H54 (cell line): ENCODE measurements at regions not wholly inside any gene's neighbourhood (a gene's known extent, or its start where the extent isn't known, plus 50 kb on each side); places are given as distances from the start of the nearest gene placed in this dataset.

Experiments used
- DNase-seq: peaks from one replicate; pipeline ENCODE4 v3.0.0; 2011; ENCODE audit warnings: low spot score, mixed read lengths; ENCODE audit not compliant: insufficient read length
- FAIRE-seq: peaks from 3 replicates; lab custom pipeline; 2011; peaks lifted over from hg19 to GRCh38; lab: Jason Lieb, UNC
- POLR2A ChIP-seq: IDR thresholded peaks from 2 replicates; pipeline ENCODE4 v1.6.1; 2011; ENCODE audit warnings: low read depth, mild to moderate bottlenecking, low read length

DNA sequence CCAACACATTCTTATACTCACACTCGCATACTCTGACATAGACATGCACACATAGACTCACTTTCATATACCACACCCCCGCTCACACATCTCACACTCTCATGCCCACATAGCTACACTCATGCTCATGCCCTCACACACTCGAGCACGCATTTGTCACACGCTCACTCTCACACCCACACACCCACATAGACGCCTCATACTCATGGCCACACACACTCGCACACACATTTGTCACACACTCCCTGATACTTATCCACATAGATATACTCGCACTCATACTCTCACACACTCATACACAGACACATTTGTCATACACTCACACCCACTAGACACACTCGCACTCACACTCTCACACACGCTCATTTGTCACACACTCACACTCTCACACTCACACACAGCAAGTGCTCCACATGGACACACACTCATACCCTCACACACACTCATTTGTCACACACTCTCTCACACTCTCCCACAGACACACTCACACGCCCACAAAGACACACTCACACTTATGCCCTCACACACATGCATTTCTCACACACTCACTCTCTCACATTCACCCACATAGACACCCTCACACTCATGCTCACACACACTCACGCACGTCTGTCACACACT lies 50.9 kb downstream of the TNP1 start:
- TF ChIP-seq POLR2A, result no peak
- no peak for DNase-seq
- no peak for FAIRE-seq

DNA sequence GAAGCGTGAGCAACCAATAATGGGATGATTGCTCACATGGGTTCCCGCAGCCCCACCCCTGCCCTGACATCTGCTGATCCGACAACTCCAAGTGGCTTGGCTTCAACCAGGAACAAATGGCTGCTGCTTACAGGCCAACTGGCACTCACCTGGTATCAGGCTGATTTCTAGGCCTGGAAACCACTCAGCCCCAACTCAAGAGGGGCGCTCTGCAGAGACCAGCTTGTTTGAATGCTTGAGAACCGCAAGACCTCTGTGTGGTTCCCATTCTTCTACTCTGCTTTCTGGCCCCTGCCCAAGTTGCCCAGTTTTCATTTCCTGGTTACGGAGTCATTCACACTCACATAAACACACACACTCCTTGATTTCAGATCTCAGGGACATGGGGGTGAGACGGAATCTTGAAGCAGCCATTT lies 52.0 kb downstream of the TNP1 start:
- no peak for DNase-seq
- no peak for TF ChIP-seq POLR2A
- FAIRE-seq, result no peak

DNA sequence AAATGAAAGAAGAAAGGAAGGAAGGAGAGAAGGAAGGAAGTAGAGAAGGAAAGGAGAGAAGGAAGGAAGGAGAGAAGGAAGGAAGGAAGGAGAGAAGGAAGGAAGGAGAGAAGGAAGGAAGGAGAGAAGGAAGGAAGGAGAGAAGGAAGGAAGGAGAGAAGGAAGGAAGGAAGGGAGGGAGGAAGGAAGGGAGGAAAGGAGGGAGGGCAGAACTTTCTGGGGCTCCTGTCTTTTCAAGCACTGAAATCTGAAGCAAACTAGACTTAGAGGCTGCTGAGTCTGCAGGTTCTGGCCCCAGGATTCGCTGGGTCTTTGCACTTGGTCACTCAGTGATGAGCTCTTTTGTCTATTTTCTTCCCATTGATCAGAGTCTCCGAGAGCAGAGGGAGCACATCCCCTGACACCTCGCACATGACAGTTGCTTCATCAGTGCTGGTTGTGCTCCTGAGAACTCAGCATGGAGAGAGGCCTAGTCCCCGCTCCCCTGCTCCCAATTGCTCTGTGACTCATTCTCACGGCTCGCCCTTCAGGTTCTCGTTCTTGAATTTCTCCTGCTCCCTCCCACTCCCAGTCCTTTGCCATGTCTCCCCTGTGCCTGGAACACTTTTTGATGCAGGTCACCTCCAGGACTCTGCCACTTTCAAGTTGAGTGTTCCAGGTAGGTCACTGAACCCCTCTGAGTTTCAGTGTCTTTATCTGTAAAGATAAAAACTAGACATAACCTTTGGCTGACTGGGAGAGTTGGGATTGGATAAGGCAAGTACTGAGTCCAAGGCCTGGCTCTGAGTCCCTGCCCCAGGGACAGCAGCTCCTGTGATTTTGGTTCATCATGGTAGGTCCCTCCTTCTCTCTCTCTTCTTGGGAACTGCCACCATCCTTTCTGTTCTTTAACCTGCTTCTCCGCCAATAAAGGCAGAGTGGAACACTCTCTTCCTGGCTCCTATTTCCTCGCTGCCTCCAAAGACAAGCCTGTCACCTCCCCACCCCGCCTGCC lies 55.2 kb downstream of the TNP1 start:
- TF ChIP-seq POLR2A, result no peak
- DNase-seq (no peak), FAIRE-seq (no peak)

DNA sequence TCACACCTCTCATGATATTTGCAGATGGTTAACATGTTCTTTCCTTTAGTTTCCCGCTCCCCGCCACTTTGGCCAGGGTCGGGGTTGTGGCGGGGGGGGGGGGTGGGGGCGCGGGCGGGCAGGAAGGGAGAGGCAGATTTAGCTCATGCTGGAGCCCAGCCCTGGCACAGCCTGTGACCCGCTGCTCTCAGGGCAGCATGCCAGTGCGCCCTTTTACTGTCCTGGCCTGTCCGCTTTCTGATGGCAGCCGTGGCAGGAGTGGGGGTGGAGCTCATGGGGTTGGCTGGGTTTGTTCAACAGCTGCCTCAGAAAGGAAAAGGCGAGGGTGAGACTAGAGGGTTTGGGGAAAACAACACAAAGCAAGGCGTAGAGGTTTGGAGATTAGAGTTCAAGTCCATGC lies 56.1 kb downstream of the TNP1 start:
- DNase-seq (no peak), FAIRE-seq (no peak)
- TF ChIP-seq POLR2A, result no peak

DNA sequence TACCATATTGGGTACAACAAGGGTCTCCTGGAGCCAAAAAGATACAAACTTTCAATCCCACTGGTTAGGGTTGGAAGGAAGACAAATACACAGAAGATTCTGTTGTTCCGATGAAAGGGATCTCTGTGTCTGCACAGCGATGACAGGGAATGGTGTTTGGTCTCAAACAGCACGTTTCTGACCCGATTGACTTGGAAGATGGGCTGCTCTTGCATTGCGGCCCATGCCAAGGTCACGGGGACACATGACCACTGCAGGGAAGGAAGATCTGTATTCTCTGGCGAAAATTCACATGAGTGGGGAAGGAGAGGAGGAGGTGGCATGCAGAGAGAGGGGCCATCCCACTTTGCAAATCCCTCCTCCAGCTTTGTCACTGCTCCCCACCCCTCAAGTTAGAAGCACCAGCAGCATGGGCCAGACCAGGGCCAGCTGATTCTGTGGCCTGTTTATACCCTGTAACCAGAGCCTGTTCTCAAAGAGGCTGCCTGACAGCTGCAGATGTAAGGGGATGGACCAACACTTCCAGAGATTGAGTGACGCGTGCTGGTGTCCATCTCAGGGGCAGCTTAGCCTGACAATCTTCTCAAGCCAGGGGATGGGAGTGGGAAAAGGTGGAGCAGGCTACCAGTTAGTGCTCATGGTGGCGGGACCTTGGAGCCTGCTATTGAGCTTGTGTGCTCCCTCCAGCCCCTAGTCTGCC lies 57.2 kb downstream of the TNP1 start:
- FAIRE-seq (no peak), DNase-seq (no peak)
- TF ChIP-seq POLR2A, result no peak

DNA sequence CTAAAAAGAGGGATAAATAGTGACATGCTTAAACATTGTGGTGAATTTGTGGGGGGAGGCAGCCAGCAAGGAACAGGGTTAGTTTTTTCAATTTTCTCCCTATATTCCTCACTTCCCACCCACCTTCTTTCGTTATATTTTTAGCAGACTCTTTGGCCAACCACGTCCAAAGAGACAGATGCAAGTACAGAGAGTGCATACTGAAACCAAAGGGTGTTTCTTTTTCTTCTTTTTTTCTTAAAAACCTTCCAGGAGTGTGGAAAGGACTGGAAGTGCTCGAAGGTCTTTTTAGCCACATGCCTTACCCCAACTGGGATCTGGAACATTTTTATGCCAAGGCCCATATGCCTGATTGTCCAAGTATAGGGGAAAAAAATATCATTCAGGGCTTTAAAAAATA lies 59.0 kb downstream of the TNP1 start:
- TF ChIP-seq POLR2A, result no peak
- no peak for DNase-seq
- no peak for FAIRE-seq

DNA sequence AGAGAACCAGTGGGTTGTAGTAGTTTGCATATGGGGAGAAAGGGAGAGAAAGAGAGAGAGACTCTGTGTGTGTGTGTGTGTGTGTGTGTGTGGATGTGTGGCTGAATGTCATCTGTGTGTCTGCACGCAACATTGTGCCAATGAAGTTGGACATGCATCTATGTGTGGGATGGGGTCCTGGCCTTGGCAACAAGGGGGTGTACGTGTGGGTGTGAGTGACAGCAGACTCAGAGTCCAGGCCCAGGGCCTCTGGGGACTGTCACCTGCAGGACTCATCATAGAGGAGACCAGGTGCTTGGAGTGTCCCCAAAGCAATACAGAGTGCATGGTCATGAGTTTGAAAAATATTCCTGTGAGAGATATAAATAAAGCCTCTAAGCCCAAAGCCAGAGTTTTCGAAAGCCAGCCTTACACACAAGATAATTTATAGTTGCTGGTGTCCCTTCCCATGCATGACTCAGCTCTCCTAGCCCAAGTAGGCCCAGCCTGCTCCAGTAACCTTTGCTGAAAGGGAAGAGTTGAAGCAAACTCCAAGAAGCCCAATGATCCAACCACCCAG lies 59.9 kb downstream of the TNP1 start:
- FAIRE-seq (no peak), DNase-seq (peak; percentile 23)
- no peak for TF ChIP-seq POLR2A

DNA sequence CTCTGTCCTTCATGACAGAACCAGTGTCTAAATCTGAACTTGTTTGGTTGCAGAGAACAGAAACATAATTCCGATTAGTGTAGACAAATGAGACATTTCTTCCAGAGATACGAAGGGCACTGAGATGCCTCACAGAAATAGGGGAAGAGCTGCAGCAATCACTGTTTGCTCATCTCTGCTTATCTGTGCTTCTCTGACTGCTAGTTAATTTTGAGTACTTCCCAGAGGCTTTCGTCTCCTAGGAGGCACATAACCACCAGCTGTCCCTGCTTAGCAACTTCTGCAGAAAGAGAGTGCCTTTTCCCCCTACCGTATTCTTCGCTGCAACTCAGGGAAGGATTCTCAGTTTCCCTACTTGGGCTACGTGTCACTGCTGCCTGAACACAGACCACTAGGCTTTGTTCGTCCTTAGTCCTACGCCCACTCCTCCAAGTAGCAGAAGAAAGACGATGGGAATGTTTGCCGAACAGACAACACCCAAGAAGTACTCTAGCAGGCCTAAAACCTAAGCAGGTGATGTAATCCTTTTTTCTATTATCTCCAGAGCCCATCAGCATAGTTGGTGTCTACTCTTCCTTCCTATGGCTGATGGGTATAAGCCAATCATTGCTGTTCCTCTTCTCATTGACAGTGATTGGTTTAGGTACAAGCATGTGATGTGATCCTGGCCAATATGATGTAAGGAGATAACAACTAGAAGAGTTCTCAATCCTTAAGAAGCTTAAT lies 63.6 kb downstream of the TNP1 start:
- no peak for TF ChIP-seq POLR2A
- FAIRE-seq, result no peak

DNA sequence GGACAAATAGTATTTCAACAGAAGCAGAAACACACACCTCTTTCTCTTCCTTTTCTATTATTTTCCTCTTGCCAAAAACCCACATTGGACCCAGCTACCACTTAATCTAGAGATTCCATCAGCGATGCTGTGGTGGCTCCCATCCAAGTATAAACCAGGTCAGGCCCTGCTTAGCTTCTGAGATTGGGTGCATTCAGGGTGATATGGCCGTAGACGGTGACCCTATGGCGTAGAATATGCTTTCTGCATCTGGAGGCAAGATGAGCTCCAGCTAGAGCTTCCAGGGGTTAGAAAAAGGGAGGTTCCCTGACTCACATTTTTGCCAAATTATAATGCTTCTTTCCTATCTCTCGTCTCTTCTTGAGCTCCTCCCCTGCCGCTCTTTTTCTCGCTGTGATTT lies 66.5 kb downstream of the TNP1 start:
- FAIRE-seq (no peak), DNase-seq (no peak)
- TF ChIP-seq POLR2A, result no peak

More for the DNA sequence above, 63.6 kb downstream of the TNP1 start:
- no peak for DNase-seq

DNA sequence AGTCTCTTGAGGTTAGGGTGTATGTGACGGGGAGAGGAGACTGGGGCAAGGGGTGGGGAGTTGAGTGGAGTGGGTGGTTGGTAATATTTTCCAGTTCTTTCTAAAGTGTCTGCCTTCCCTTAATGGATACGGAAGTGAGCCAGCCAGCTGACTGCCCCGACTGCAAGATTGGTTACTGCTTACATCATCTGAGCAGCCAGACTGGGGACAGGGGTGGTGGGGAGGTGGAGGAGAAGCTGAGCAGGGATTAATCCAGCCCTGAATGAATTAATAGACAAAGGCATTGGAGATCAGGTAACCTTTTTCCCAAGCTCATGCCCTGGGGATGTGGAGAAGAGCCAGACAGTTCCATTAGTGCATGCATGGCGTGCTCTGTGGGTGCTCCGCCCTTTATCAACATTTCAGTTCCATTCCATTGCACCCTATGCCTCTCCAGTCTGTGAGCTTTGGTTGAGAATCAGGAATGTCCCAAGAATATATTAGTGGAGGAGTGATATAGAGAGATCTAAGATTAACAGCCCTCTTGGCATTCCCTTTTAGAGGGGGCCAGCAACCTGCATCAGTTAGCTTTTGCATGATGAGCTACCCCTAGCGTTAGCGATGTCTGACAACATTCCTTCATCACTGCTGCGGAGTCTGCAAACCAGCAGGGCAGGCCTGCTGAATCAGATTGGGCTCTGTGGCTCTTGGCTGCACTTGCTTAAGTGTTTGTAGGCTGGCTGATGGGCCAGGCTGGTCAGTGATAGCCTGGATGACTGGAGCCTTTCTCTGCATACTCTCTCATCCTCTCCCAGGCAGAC lies 67.4 kb downstream of the TNP1 start:
- TF ChIP-seq POLR2A, result no peak
- no peak for DNase-seq
- no peak for FAIRE-seq

DNA sequence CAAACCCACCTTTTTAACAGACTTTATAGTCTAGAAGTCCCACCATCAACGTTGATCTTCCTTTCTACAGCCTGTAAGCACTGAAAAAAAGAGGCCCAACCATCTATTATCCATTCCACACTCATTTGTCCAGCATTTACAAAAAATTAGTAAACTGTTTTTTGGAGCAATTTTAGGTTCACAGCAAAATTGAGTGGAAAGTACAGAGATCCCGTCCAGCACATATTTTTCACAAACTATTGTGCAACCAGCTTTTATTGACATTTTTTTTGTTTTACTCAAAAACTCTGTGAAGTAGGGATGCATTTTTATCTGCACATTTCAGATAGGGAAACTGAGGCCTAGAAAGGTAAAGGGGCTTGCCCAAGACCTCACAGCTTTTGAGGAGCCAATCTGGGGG lies 68.6 kb downstream of the TNP1 start:
- FAIRE-seq (no peak), DNase-seq (no peak)
- no peak for TF ChIP-seq POLR2A

DNA sequence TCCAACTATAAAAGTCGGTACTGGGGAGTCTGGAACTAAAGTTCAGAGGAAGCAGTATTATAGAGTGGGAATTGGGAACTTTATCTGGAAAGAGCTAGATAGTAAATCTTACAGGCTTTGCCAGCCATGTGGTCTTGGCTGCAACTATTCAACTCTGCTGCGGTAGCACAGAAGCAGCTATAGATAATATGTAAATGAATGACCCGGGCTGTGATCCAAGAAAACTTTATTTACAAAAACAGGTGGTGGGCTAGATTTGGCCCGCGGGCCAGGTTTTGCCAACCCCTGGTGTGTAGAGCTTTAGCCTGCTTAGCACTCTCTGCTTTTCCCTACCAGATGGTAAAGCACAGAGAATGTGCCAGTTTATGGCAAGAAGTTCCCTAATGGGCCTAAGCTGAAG lies 70.8 kb downstream of the TNP1 start:
- FAIRE-seq (no peak), DNase-seq (no peak)
- TF ChIP-seq POLR2A, result no peak
